Neural progenitor cell (in vitro differentiated cells): ENCODE measurements at regions not wholly inside any gene's neighbourhood (a gene's known extent, or its start where the extent isn't known, plus 50 kb on each side); places are given as distances from the start of the nearest gene placed in this dataset.

Experiments used
- DNase-seq: peaks from one replicate; pipeline ENCODE4 v3.0.0-alpha.2; 2016; ENCODE audit warnings: low spot score
- H2AFZ ChIP-seq: fragments of 200-600 bp; sonication (generic); replicated peaks from 2 replicates; pipeline ENCODE4 v1.6.1; 2016; ENCODE audit warnings: antibody characterized with exemption
- H3F3A ChIP-seq: fragments of 200-600 bp; sonication (generic); 2 replicates; pipeline ENCODE4 v1.6.1; 2016; ENCODE audit warnings: antibody characterized with exemption, low read depth
- H3K27ac ChIP-seq: fragments of 200-600 bp; sonication (generic); 2 replicates; pipeline ENCODE4 v1.5.1; 2016; ENCODE audit warnings: mild to moderate bottlenecking
- H3K27me3 ChIP-seq: fragments of 200-600 bp; sonication (generic); 2 replicates; pipeline ENCODE4 v1.6.1; 2016; ENCODE audit warnings: mild to moderate bottlenecking, moderate library complexity
- H3K36me3 ChIP-seq: fragments of 200-600 bp; sonication (generic); 2 replicates; pipeline ENCODE4 v1.5.1; 2016
- H3K4me1 ChIP-seq: fragments of 200-600 bp; sonication (generic); 2 replicates; pipeline ENCODE4 v1.6.1; 2016; ENCODE audit warnings: mixed run types
- H3K4me2 ChIP-seq: fragments of 200-600 bp; sonication (generic); 2 replicates; pipeline ENCODE4 v1.6.1; 2016
- H3K4me3 ChIP-seq: fragments of 200-600 bp; sonication (generic); 2 replicates; pipeline ENCODE4 v1.5.1; 2016
- H3K79me2 ChIP-seq: fragments of 200-600 bp; sonication (generic); 2 replicates; pipeline ENCODE4 v1.6.1; 2016; ENCODE audit warnings: low read depth
- H3K9ac ChIP-seq: fragments of 200-600 bp; sonication (generic); 2 replicates; pipeline ENCODE4 v1.6.1; 2016
- H3K9me3 ChIP-seq: fragments of 200-600 bp; sonication (generic); 2 replicates; pipeline ENCODE4 v1.5.1; 2016; ENCODE audit warnings: low read depth
- H4K20me1 ChIP-seq: fragments of 200-600 bp; sonication (generic); 2 replicates; pipeline ENCODE4 v1.6.1; 2016; ENCODE audit warnings: low read depth
- H3K27ac Mint-ChIP-seq: 3 replicates; pipeline ENCODE4 v1.8.0; 2021; ENCODE audit warnings: mixed read lengths
- H3K27me3 Mint-ChIP-seq: 2 replicates; pipeline ENCODE4 v1.8.0; 2022; ENCODE audit warnings: low read depth, mild to moderate bottlenecking, inconsistent platforms, moderate library complexity, mixed read lengths; ENCODE audit not compliant: insufficient read depth
- H3K36me3 Mint-ChIP-seq: 3 replicates; pipeline ENCODE4 v1.8.0; 2021; ENCODE audit warnings: mixed read lengths
- H3K4me1 Mint-ChIP-seq: 3 replicates; pipeline ENCODE4 v1.8.0; 2021; ENCODE audit warnings: mixed read lengths
- H3K4me3 Mint-ChIP-seq: 3 replicates; pipeline ENCODE4 v1.8.0; 2021; ENCODE audit warnings: mild to moderate bottlenecking, moderate library complexity, mixed read lengths
- H3K9me3 Mint-ChIP-seq: 3 replicates; pipeline ENCODE4 v1.8.0; 2020; ENCODE audit warnings: mixed read lengths
- EZH2 ChIP-seq: fragments of 200-600 bp; sonication (generic); IDR thresholded peaks from 2 replicates; pipeline ENCODE4 v1.6.1; 2017; ENCODE audit warnings: antibody characterized with exemption, mild to moderate bottlenecking, moderate library complexity
- EZH2phosphoT487 ChIP-seq: fragments of 200-600 bp; sonication (generic); IDR thresholded peaks from 2 replicates; pipeline ENCODE4 v1.6.1; 2017; ENCODE audit warnings: antibody characterized with exemption
- TF ChIP-seq, protein P1 (sequence below): fragments of 200-600 bp; sonication (generic); IDR thresholded peaks from 2 replicates; pipeline ENCODE4 v1.5.1; 2017; ENCODE audit warnings: antibody characterized with exemption, mild to moderate bottlenecking

DNA sequence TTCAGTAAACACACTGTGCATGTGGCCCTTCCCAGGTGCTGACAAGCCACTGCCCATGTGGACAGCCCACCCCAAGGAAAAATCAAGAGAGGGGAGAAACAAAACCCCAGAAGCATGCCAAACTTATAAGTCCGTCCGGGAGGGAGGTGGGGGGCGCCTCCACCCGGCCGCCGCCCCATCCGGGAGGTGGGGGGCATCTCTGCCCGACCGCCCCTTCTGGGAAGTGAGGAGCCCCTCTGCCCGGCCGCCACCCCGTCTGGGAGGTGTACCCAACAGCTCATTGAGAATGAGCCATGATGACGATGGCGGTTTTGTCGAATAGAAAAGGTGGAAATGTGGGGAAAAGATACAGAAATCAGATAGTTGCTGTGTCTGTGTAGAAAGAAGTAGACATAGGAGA is 53.8 kb upstream of the C2CD4B start:
- H3K4me1 Mint-ChIP-seq, result no peaks in the 10 kb centered on the region
- no peak for DNase-seq
- H3K4me3 Mint-ChIP-seq, result no peak overlapping the region
- peaks cover 29% of the 10 kb centered on the region for H3K9me3 Mint-ChIP-seq
- Histone ChIP-seq H3F3A (no peaks in the 10 kb centered on the region), H3K4me1 (no peaks in the 10 kb centered on the region), H3K79me2 (no peaks in the 10 kb centered on the region), H3K9me3 (peaks cover 11% of the 10 kb centered on the region), H2AFZ (no peak overlapping the region), H4K20me1 (no peaks in the 10 kb centered on the region), H3K27me3 (no peaks in the 10 kb centered on the region), H3K36me3 (no peaks in the 10 kb centered on the region), H3K27ac (no peak overlapping the region), H3K4me2 (no peak overlapping the region), H3K4me3 (no peak overlapping the region), H3K9ac (no peak overlapping the region)
- no peak overlapping the region for H3K27ac Mint-ChIP-seq
- no peaks in the 10 kb centered on the region for H3K36me3 Mint-ChIP-seq
- H3K27me3 Mint-ChIP-seq, result peaks cover 8% of the 10 kb centered on the region
- TF ChIP-seq EZH2phosphoT487, result no peak
- TF ChIP-seq, protein P1, sequence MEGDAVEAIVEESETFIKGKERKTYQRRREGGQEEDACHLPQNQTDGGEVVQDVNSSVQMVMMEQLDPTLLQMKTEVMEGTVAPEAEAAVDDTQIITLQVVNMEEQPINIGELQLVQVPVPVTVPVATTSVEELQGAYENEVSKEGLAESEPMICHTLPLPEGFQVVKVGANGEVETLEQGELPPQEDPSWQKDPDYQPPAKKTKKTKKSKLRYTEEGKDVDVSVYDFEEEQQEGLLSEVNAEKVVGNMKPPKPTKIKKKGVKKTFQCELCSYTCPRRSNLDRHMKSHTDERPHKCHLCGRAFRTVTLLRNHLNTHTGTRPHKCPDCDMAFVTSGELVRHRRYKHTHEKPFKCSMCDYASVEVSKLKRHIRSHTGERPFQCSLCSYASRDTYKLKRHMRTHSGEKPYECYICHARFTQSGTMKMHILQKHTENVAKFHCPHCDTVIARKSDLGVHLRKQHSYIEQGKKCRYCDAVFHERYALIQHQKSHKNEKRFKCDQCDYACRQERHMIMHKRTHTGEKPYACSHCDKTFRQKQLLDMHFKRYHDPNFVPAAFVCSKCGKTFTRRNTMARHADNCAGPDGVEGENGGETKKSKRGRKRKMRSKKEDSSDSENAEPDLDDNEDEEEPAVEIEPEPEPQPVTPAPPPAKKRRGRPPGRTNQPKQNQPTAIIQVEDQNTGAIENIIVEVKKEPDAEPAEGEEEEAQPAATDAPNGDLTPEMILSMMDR, result no peak
- TF ChIP-seq EZH2, result no peak

DNA sequence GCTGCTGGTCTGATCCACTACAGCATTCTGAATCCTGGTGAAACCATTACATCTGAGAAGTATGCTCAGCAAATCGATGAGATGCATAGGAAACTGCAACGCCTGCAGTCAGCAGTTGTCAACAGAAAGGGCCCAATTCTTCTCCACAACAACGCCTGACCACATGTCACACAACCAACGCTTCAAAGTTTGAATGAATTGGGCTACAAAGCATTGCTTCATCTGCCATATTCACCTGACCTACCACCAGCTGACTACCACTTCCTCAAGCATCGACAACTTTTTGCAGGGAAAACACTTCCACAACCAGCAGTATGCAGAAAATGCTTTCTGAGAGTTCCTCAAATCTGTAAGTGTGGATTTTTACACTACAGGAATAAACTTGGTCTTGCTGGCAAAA is 54.7 kb upstream of the C2CD4B start:
- H3K9me3 Mint-ChIP-seq, result peaks cover 29% of the 10 kb centered on the region
- H3K4me2 ChIP-seq, result no peak overlapping the region
- no peak overlapping the region for H3K9ac ChIP-seq
- no peaks in the 10 kb centered on the region for H3F3A ChIP-seq
- no peaks in the 10 kb centered on the region for H3K79me2 ChIP-seq
- no peaks in the 10 kb centered on the region for H4K20me1 ChIP-seq
- no peak overlapping the region for H2AFZ ChIP-seq
- no peaks in the 10 kb centered on the region for H3K4me1 Mint-ChIP-seq
- H3K27ac ChIP-seq, result no peak overlapping the region
- H3K27ac Mint-ChIP-seq, result no peak overlapping the region
- H3K27me3 Mint-ChIP-seq, result peaks cover 8% of the 10 kb centered on the region
- H3K27me3 ChIP-seq, result no peaks in the 10 kb centered on the region
- no peaks in the 10 kb centered on the region for H3K36me3 ChIP-seq
- no peak overlapping the region for H3K4me3 ChIP-seq
- H3K36me3 Mint-ChIP-seq, result no peaks in the 10 kb centered on the region
- H3K4me1 ChIP-seq, result no peaks in the 10 kb centered on the region
- H3K4me3 Mint-ChIP-seq, result no peak overlapping the region
- H3K9me3 ChIP-seq, result peaks cover 11% of the 10 kb centered on the region
- DNase-seq, result no peak
- no peak for TF ChIP-seq EZH2phosphoT487
- TF ChIP-seq EZH2, result no peak
- TF ChIP-seq, protein P1, result no peak

DNA sequence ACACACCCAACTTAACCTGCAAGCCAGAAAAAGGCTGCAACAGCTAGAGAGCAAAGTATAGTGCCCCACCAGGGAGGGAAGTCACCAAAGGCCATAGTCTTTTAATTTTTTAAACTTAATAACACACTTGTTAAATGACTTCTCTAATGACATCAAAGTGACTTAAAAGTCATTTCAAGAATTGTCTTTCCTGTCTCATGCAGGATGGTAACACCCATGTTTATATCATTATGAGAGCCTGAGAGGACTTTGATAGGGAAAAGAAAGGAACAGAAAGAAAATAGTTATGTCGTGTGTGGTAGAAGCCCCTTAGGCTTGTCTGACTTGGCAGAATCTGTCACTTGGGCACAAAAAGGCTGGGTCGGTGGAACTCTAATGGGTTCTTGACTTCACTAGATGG is 57.9 kb upstream of the C2CD4B start:
- Histone ChIP-seq H3K4me3 (no peak overlapping the region), H4K20me1 (no peaks in the 10 kb centered on the region), H3F3A (no peaks in the 10 kb centered on the region), H3K27ac (no peak overlapping the region), H3K27me3 (no peaks in the 10 kb centered on the region), H3K36me3 (no peaks in the 10 kb centered on the region), H3K79me2 (no peaks in the 10 kb centered on the region), H3K9ac (no peak overlapping the region), H3K9me3 (no peaks in the 10 kb centered on the region), H3K4me1 (no peaks in the 10 kb centered on the region), H2AFZ (peak overlapping the region; percentile 26), H3K4me2 (no peak overlapping the region)
- DNase-seq, result no peak
- Mint-ChIP-seq H3K4me1 (no peaks in the 10 kb centered on the region), H3K9me3 (peaks cover 9% of the 10 kb centered on the region), H3K27me3 (peaks cover 8% of the 10 kb centered on the region), H3K4me3 (no peak overlapping the region), H3K36me3 (no peaks in the 10 kb centered on the region), H3K27ac (no peak overlapping the region)
- TF ChIP-seq EZH2phosphoT487 (no peak), EZH2 (no peak)
- TF ChIP-seq, protein P1, result no peak

DNA sequence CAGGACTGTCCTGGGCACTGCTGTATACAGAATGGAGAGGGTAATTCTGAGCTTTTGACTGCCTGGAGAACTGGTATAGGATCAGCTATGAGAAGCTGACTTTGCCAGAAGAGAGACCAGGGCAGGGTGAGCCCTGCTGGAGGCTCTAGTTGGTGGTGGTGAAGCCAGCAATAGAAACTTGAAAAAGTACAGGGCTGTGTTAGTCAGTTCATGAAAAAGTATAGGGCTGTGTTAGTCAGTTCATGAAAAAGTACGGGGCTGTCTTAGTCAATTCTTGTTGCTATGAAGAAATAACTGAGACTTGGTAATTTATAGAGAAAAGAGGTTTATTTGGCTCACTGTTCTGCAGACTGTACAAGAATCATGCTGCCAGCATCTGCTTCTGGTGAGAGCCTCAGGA is 63.5 kb upstream of the C2CD4B start:
- H2AFZ ChIP-seq, result no peak overlapping the region
- H3K36me3 ChIP-seq, result no peaks in the 10 kb centered on the region
- H3K79me2 ChIP-seq, result no peaks in the 10 kb centered on the region
- H3K9me3 ChIP-seq, result no peaks in the 10 kb centered on the region
- H3K9ac ChIP-seq, result no peak overlapping the region
- TF ChIP-seq EZH2phosphoT487 (no peak), EZH2 (no peak)
- TF ChIP-seq, protein P1, result no peak
- no peak for DNase-seq
- Mint-ChIP-seq H3K36me3 (no peaks in the 10 kb centered on the region), H3K4me1 (no peaks in the 10 kb centered on the region), H3K4me3 (no peak overlapping the region), H3K27me3 (no peaks in the 10 kb centered on the region), H3K27ac (no peak overlapping the region), H3K9me3 (no peaks in the 10 kb centered on the region)
- no peak overlapping the region for H3K27ac ChIP-seq
- no peak overlapping the region for H3K4me2 ChIP-seq
- H3K27me3 ChIP-seq, result no peaks in the 10 kb centered on the region
- H3K4me1 ChIP-seq, result no peaks in the 10 kb centered on the region
- no peak overlapping the region for H3K4me3 ChIP-seq
- H4K20me1 ChIP-seq, result no peaks in the 10 kb centered on the region
- no peaks in the 10 kb centered on the region for H3F3A ChIP-seq
